ENCODE measurements at regions not wholly inside any gene's neighbourhood (a gene's known extent, or its start where the extent isn't known, plus 50 kb on each side); places are given as distances from the start of the nearest gene placed in this dataset.

GRCh38 chr5:136638084-136638483 is 272.7 kb upstream of the TRPC7 start:
- TF ChIP-seq CTCF (IDR thresholded peaks at IDR 0.05; ENCODE audit: control insufficient read depth, insufficient read depth, low read depth, low read length, missing control alignments): peak; percentile 30
- DNase-seq (ENCODE audit: low read depth): peak; percentile 2
- H3K4me3 ChIP-seq (ENCODE audit: control insufficient read depth, low read depth, low read length): no peak overlapping the region

GRCh38 chr5:136636001-136636400 is 270.7 kb upstream of the TRPC7 start:
- no peak for DNase-seq (ENCODE audit: low read depth)
- no peak for TF ChIP-seq CTCF (IDR thresholded peaks at IDR 0.05; ENCODE audit: control insufficient read depth, insufficient read depth, low read depth, low read length, missing control alignments)

DNA sequence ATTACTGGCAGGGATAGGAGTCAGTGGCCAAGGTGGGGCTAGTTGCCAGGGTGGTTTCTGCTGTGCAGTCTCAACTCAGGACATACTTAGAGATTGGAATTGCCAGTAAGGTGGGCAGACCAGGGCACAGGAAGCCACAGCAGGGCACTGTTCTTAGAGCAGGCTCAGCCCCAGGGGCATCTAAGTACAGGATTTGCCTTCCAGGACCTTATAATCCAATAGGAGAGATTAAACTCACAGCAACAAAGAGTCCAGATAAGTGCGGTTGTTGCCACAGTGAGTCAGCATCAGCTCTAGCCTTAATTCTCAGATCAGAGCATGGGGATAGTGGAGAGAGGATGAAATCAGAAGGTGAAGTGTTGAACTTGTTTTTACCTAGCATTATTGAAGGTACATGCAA is 265.8 kb upstream of the TRPC7 start:
- TF ChIP-seq CTCF (IDR thresholded peaks at IDR 0.05; ENCODE audit: control insufficient read depth, insufficient read depth, low read depth, low read length, missing control alignments): no peak
- H3K4me3 ChIP-seq (ENCODE audit: control insufficient read depth, low read depth, low read length): no peak overlapping the region
- DNase-seq (ENCODE audit: low read depth): no peak

More at GRCh38 chr5:136636001-136636400, 270.7 kb upstream of the TRPC7 start:
- no peak overlapping the region for H3K4me3 ChIP-seq (ENCODE audit: control insufficient read depth, low read depth, low read length)

GRCh38 chr5:136629125-136629792 is 263.9 kb upstream of the TRPC7 start:
- no peak for DNase-seq (ENCODE audit: low read depth)
- no peak for TF ChIP-seq CTCF (IDR thresholded peaks at IDR 0.05; ENCODE audit: control insufficient read depth, insufficient read depth, low read depth, low read length, missing control alignments)
- no peak overlapping the region for H3K4me3 ChIP-seq (ENCODE audit: control insufficient read depth, low read depth, low read length)

GRCh38 chr5:136626531-136626930 is 261.2 kb upstream of the TRPC7 start:
- DNase-seq (ENCODE audit: low read depth): no peak
- no peak for TF ChIP-seq CTCF (IDR thresholded peaks at IDR 0.05; ENCODE audit: control insufficient read depth, insufficient read depth, low read depth, low read length, missing control alignments)
- H3K4me3 ChIP-seq (ENCODE audit: control insufficient read depth, low read depth, low read length): no peak overlapping the region

DNA sequence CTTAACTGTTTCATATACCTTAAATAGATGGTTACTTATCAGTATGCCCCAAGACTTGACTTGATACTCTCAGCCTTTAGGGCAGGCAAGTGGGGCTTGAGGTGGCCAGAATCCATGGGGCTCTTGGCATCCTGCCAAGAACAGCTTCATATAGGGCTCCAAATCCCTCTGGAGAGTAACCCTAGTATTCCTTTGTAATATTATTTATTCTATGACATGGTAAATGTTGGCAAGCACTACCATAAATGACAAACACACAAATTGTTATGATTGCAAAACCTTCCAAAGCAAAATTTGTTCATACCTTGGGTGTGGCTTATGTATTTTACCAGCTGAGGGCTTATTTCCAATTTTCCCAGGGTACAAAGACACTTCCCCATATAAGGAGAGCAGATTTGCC is 257.4 kb upstream of the TRPC7 start:
- no peak for DNase-seq (ENCODE audit: low read depth)
- no peak for TF ChIP-seq CTCF (IDR thresholded peaks at IDR 0.05; ENCODE audit: control insufficient read depth, insufficient read depth, low read depth, low read length, missing control alignments)
- H3K4me3 ChIP-seq (ENCODE audit: control insufficient read depth, low read depth, low read length): no peak overlapping the region
